Stomach (tissue), 4 donors: ENCODE measurements at regions not wholly inside any gene's neighbourhood (a gene's known extent, or its start where the extent isn't known, plus 50 kb on each side); places are given as distances from the start of the nearest gene placed in this dataset.

ENCODE experiments used
- CTCF ChIP-seq, 7 experiments: fragments of 450-650 bp in 4 of 7; fragments of 200-600 bp in 3 of 7; sonication (generic) in 3 of 7; IDR thresholded peaks; one replicate each; pipeline ENCODE4 v1.5.1; 2016 to 2019; ENCODE audit warnings: antibody characterized with exemption in 7 of 7, control low read depth in 2 of 7, mild to moderate bottlenecking in 1 of 7
- POLR2A ChIP-seq, 4 donors: fragments of 450-650 bp; IDR thresholded peaks; one replicate each; pipeline ENCODE4 v1.6.1; 2016; ENCODE audit warnings: antibody characterized with exemption in 4 of 4, control low read depth in 2 of 4, mild to moderate bottlenecking in 1 of 4, moderate library complexity in 1 of 4

DNA sequence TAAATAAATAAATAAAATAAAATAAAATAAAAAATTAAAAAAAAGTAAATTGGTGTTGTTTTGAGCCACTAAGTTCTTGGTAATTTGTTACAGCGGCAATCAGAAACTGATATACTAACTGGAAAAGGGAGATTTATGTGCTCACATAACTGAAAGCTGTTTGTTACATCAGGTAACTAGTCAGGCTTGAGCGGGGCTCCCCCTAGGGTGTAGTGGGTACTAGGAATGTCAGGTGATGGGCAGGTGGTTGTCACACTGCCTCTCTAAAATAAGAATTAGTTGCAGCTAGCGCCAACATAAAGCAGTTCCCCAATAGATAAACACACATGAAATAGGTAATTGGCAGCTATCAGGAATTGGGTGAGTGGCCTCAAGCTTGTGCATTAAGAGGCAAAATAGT lies 1336.9 kb downstream of the XPNPEP1 start:
- TF ChIP-seq CTCF (IDR thresholded peaks at IDR 0.05) (no peak), POLR2A (IDR thresholded peaks at IDR 0.05) (no peak)
